GM23338 (cell line): ENCODE measurements at regions not wholly inside any gene's neighbourhood (a gene's known extent, or its start where the extent isn't known, plus 50 kb on each side); places are given as distances from the start of the nearest gene placed in this dataset.
A peak's percentile ranks its signal among the peaks of the same experiment; 100 is the strongest.

ENCODE experiments used
- ATAC-seq: fragments of 200-7000 bp; cut with Tn5 transposase; 3 replicates; pipeline ENCODE4 v1.9.1; 2020
- DNase-seq: peaks from one replicate; pipeline ENCODE4 v3.0.0-alpha.2; 2015; ENCODE audit warnings: low spot score
- H2AFZ ChIP-seq: fragments of 200-600 bp; sonication (generic); 2 replicates; pipeline ENCODE4 v1.8.0; 2016; ENCODE audit warnings: antibody characterized with exemption, mild to moderate bottlenecking, moderate library complexity
- H3F3A ChIP-seq: fragments of 200-600 bp; sonication (generic); replicated peaks from 2 replicates; pipeline ENCODE4 v1.8.0; 2017; ENCODE audit warnings: antibody characterized with exemption, mixed run types, low read depth
- H3K27ac ChIP-seq: fragments of 200-600 bp; sonication (generic); 2 replicates; pipeline ENCODE4 v1.6.1; 2016; ENCODE audit warnings: low read depth
- H3K27me3 ChIP-seq: fragments of 200-600 bp; sonication (generic); 2 replicates; pipeline ENCODE4 v1.8.0; 2016; ENCODE audit warnings: mild to moderate bottlenecking, mixed run types, moderate library complexity; ENCODE audit not compliant: insufficient read depth
- H3K36me3 ChIP-seq: fragments of 200-600 bp; sonication (generic); 2 replicates; pipeline ENCODE4 v1.8.0; 2016; ENCODE audit warnings: mild to moderate bottlenecking; ENCODE audit not compliant: insufficient read depth
- H3K4me1 ChIP-seq: fragments of 200-600 bp; sonication (generic); 2 replicates; pipeline ENCODE4 v1.8.0; 2016; ENCODE audit warnings: mild to moderate bottlenecking, moderate library complexity; ENCODE audit not compliant: insufficient read depth
- H3K4me2 ChIP-seq: fragments of 200-600 bp; sonication (generic); 2 replicates; pipeline ENCODE4 v1.7.1; 2017; ENCODE audit warnings: mixed run types
- H3K4me3 ChIP-seq: fragments of 200-600 bp; sonication (generic); 2 replicates; pipeline ENCODE4 v1.6.1; 2016; ENCODE audit warnings: mixed run types
- H3K79me2 ChIP-seq: fragments of 200-600 bp; sonication (generic); replicated peaks from 2 replicates; pipeline ENCODE4 v1.8.0; 2017; ENCODE audit warnings: mild to moderate bottlenecking; ENCODE audit not compliant: insufficient read depth
- H3K9me2 ChIP-seq: fragments of 200-600 bp; sonication (generic); 2 replicates; pipeline ENCODE4 v1.8.0; 2017; ENCODE audit not compliant: insufficient read depth
- H4K20me1 ChIP-seq: fragments of 200-600 bp; sonication (generic); replicated peaks from 2 replicates; pipeline ENCODE4 v1.8.0; 2017; ENCODE audit warnings: mild to moderate bottlenecking; ENCODE audit not compliant: insufficient read depth
- H3K27ac Mint-ChIP-seq: 2 replicates; pipeline ENCODE4 v1.8.0; 2020; ENCODE audit warnings: inconsistent platforms, mild to moderate bottlenecking, moderate library complexity, mixed read lengths
- H3K27me3 Mint-ChIP-seq: 3 replicates; pipeline ENCODE4 v1.8.0; 2022; ENCODE audit warnings: low read depth, mild to moderate bottlenecking, moderate library complexity, mixed read lengths, inconsistent platforms; ENCODE audit not compliant: insufficient read depth, poor library complexity
- H3K36me3 Mint-ChIP-seq: 3 replicates; pipeline ENCODE4 v1.8.0; 2021; ENCODE audit warnings: low read depth, mild to moderate bottlenecking, inconsistent platforms, moderate library complexity, mixed read lengths
- H3K4me1 Mint-ChIP-seq: 3 replicates; pipeline ENCODE4 v1.8.0; 2020; ENCODE audit warnings: mild to moderate bottlenecking, inconsistent platforms, mixed read lengths
- H3K4me3 Mint-ChIP-seq: 3 replicates; pipeline ENCODE4 v1.8.0; 2021; ENCODE audit warnings: moderate library complexity, mild to moderate bottlenecking, inconsistent platforms, mixed read lengths
- H3K9me3 Mint-ChIP-seq: 3 replicates; pipeline ENCODE4 v1.8.0; 2020; ENCODE audit warnings: moderate library complexity, mild to moderate bottlenecking, inconsistent platforms, mixed read lengths
- CREB1 ChIP-seq: fragments of 250-450 bp; sonication (Bioruptor Pico); IDR thresholded peaks from 2 replicates; pipeline ENCODE4 v1.5.0; 2020; ENCODE audit warnings: low read depth, mild to moderate bottlenecking, moderate library complexity
- CTCF ChIP-seq, 2 experiments: fragments of 200-600 bp in 1 of 2; sonication (generic) in 1 of 2; conservative IDR thresholded peaks; 2 replicates each; pipeline versions ENCODE4 v1.5.1 to v1.6.1; 2016 to 2017; ENCODE audit warnings: antibody characterized with exemption in 2 of 2, low read depth in 2 of 2, mild to moderate bottlenecking in 2 of 2, moderate library complexity in 1 of 2
- EZH2 ChIP-seq: fragments of 200-600 bp; sonication (generic); IDR thresholded peaks from one replicate; pipeline ENCODE4 v1.8.0; 2017; ENCODE audit warnings: antibody characterized with exemption, mild to moderate bottlenecking, low read depth; ENCODE audit not compliant: unreplicated experiment
- NANOG ChIP-seq: IDR thresholded peaks from 2 replicates; pipeline ENCODE4 v1.6.1; 2016; ENCODE audit warnings: antibody characterized with exemption, borderline replicate concordance
- POLR2AphosphoS5 ChIP-seq: IDR thresholded peaks from 2 replicates; pipeline ENCODE4 v1.6.1; 2016; ENCODE audit warnings: antibody characterized with exemption, low read depth
- STAT1 ChIP-seq: IDR thresholded peaks from one replicate; pipeline ENCODE4 v1.6.1; 2016; ENCODE audit warnings: antibody characterized with exemption; ENCODE audit not compliant: unreplicated experiment
- ZNF114 ChIP-seq: fragments of 250-450 bp; sonication (Bioruptor Pico); IDR thresholded peaks from 2 replicates; pipeline ENCODE4 v1.5.0; 2020; ENCODE audit warnings: mild to moderate bottlenecking, moderate library complexity

GRCh38 chr18:1062588-1062987 is 157.9 kb downstream of the ADCYAP1 start:
- Histone ChIP-seq H3K4me1 (no peaks in the 10 kb centered on the region), H3K4me2 (no peak overlapping the region), H3F3A (no peaks in the 10 kb centered on the region), H3K27me3 (no peaks in the 10 kb centered on the region), H3K27ac (no peak overlapping the region), H3K36me3 (no peaks in the 10 kb centered on the region), H4K20me1 (no peaks in the 10 kb centered on the region), H3K4me3 (no peak overlapping the region), H2AFZ (no peak overlapping the region), H3K79me2 (no peaks in the 10 kb centered on the region), H3K9me2 (no peaks in the 10 kb centered on the region; the same call in 1 of the 2 replicates)
- H3K4me3 Mint-ChIP-seq: no peak overlapping the region
- DNase-seq (peak; percentile 31), ATAC-seq (peak; percentile 73)
- no peaks in the 10 kb centered on the region for H3K27me3 Mint-ChIP-seq
- no peaks in the 10 kb centered on the region for H3K4me1 Mint-ChIP-seq
- peaks cover 3% of the 10 kb centered on the region; the same call in 2 of the 3 replicates for H3K9me3 Mint-ChIP-seq
- TF ChIP-seq CTCF (conservative IDR thresholded peaks at IDR 0.05; ENCODE audit: low read depth in 2 of 2) (peak; percentile 47 to 76), NANOG (no peak), POLR2AphosphoS5 (no peak), CREB1 (CRISPR knock-in tag) (no peak), EZH2 (no peak)
- H3K36me3 Mint-ChIP-seq: no peaks in the 10 kb centered on the region; the same call in 2 of the 3 replicates
- no peak overlapping the region for H3K27ac Mint-ChIP-seq

DNA sequence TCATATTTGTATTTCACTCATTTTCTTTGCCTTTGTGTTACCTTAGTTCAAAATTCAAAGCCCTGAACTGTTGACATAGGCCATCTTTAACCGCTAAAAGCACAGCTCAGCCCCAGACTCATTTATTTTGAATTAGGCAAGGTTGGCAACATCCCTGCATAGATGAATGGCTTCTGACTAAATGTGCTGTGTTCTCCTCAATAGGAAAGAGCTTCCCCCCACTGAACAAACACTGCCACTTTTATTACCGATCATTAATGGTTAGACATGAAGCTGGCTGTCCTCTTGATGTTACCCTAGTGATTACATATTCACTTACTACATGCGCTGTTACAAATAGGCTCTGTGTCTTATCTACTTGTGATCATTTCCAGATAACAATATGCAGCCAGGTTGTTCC is 170.7 kb downstream of the ADCYAP1 start:
- no peaks in the 10 kb centered on the region for H3K79me2 ChIP-seq
- no peak for DNase-seq
- no peak overlapping the region for H3K4me2 ChIP-seq
- no peaks in the 10 kb centered on the region for H3K36me3 Mint-ChIP-seq
- ATAC-seq: no peak
- TF ChIP-seq CTCF (conservative IDR thresholded peaks at IDR 0.05; ENCODE audit: low read depth in 2 of 2) (no peak), STAT1 (no peak), ZNF114 (CRISPR knock-in tag) (no peak), POLR2AphosphoS5 (no peak)
- H3K4me3 ChIP-seq: no peak overlapping the region
- H3K27me3 Mint-ChIP-seq: peaks cover 2% of the 10 kb centered on the region
- H3K36me3 ChIP-seq: no peaks in the 10 kb centered on the region
- no peaks in the 10 kb centered on the region for H3F3A ChIP-seq
- no peaks in the 10 kb centered on the region for H4K20me1 ChIP-seq
- no peak overlapping the region for H3K27ac ChIP-seq
- no peaks in the 10 kb centered on the region for H3K9me2 ChIP-seq
- H3K4me3 Mint-ChIP-seq: no peak overlapping the region
- peaks cover 7% of the 10 kb centered on the region; the same call in 2 of the 3 replicates for H3K4me1 Mint-ChIP-seq
- no peaks in the 10 kb centered on the region for H3K27me3 ChIP-seq
- no peaks in the 10 kb centered on the region for H3K9me3 Mint-ChIP-seq
- no peak overlapping the region for H3K27ac Mint-ChIP-seq
- H2AFZ ChIP-seq: no peak overlapping the region
- H3K4me1 ChIP-seq: no peaks in the 10 kb centered on the region
